ENCODE measurements at regions not wholly inside any gene's neighbourhood (a gene's known extent, or its start where the extent isn't known, plus 50 kb on each side); places are given as distances from the start of the nearest gene placed in this dataset.

DNA sequence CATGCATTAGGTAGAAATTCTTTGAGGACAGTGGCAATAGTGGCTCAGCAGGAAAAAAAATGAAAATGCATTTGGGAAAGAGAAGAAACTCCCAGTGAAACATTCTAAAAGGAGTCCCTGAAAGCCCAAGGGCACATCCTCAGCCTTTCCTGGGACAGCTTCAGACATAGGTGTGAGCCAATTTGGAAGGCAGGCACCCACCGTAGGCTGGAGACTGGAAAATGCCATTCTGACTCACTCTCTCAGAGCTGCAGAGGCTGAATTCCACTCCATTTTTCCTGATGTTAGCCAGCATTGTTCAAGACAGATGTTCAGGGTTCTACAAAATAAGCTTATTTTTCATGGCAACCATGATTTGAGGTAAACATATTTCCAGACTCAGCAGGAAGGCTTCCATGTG, 379.0 kb upstream of the FZD8 start:
- no peak overlapping the region for H3K4me3 ChIP-seq
- H3K36me3 ChIP-seq, result no peaks in the 10 kb centered on the region
- intact Hi-C loops (cut with DNase I), result no loop called here
- no peaks in the 10 kb centered on the region for H3K27me3 ChIP-seq
- TF ChIP-seq POLR2A (IDR thresholded peaks at IDR 0.05), result no peak
- TF ChIP-seq CTCF (IDR thresholded peaks at IDR 0.05), result no peak
- no peak overlapping the region for H3K27ac ChIP-seq
- no peaks in the 10 kb centered on the region for H3K9me3 ChIP-seq
- 0% methylated on average over 1 of the region's 1 CpG for WGBS, 2 donors
- H3K4me1 ChIP-seq, result no peaks in the 10 kb centered on the region
- DNase-seq, result no peak

DNA sequence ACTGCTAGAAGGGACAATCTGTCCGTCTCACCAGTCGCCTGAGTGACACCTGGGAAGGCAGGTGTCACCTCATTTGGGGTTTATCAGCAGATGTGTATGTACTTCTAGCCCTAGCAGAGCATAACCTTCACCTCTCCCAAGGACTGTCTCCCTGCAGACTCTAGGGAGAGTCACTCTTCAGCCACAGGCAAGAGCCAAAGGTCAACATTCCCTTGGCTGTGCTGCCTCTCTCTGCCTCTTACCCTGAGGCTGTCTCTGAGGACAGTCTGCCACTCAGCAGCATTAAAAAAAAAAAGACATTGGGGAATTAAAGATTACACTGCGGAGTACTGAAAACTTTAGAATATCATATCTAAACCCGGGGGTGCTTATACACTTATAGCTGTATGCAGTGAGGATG, 377.7 kb upstream of the FZD8 start:
- no peaks in the 10 kb centered on the region for H3K9me3 ChIP-seq
- TF ChIP-seq POLR2A (IDR thresholded peaks at IDR 0.05) (no peak), CTCF (IDR thresholded peaks at IDR 0.05) (no peak)
- WGBS, 2 donors, result 85 to 95% methylated on average over 4 of the region's 4 CpGs

GRCh38 chr10:36018996-36019395, 376.9 kb upstream of the FZD8 start:
- H3K4me1 ChIP-seq, result no peaks in the 10 kb centered on the region
- intact Hi-C loops (cut with DNase I), result no loop called here
- TF ChIP-seq CTCF (IDR thresholded peaks at IDR 0.05) (no peak), POLR2A (IDR thresholded peaks at IDR 0.05) (no peak)
- 78 to 83% methylated on average over 3 to 5 of the region's 5 CpGs for WGBS, 2 donors
- no peaks in the 10 kb centered on the region for H3K27me3 ChIP-seq
- no peak overlapping the region for H3K27ac ChIP-seq
- DNase-seq, result no peak
- H3K9me3 ChIP-seq, result no peaks in the 10 kb centered on the region
- no peaks in the 10 kb centered on the region for H3K36me3 ChIP-seq
- H3K4me3 ChIP-seq, result no peak overlapping the region

More for the DNA sequence above, 377.7 kb upstream of the FZD8 start:
- Histone ChIP-seq H3K27ac (no peak overlapping the region), H3K4me3 (no peak overlapping the region), H3K4me1 (no peaks in the 10 kb centered on the region), H3K36me3 (no peaks in the 10 kb centered on the region), H3K27me3 (no peaks in the 10 kb centered on the region)
- no peak for DNase-seq
- intact Hi-C loops (cut with DNase I), result no loop called here

- TF ChIP-seq CTCF (IDR thresholded peaks at IDR 0.05) (no peak), POLR2A (IDR thresholded peaks at IDR 0.05) (no peak)
- DNase-seq, result no peak
- no peak overlapping the region for H3K4me3 ChIP-seq
- intact Hi-C loops (cut with DNase I), result no loop called here
- H3K36me3 ChIP-seq, result no peaks in the 10 kb centered on the region
- 61 to 62% methylated on average over 2 of the region's 2 CpGs for WGBS, 2 donors
- no peaks in the 10 kb centered on the region for H3K27me3 ChIP-seq
- H3K27ac ChIP-seq, result no peak overlapping the region
- no peaks in the 10 kb centered on the region for H3K4me1 ChIP-seq
- H3K9me3 ChIP-seq, result no peaks in the 10 kb centered on the region
These were observed 375.0 kb upstream of the FZD8 start for GRCh38 chr10:36017137-36017536.

- Histone ChIP-seq H3K9me3 (no peaks in the 10 kb centered on the region), H3K4me3 (no peak overlapping the region), H3K36me3 (no peaks in the 10 kb centered on the region), H3K27me3 (peaks cover 0 to 4% (median 0%) of the 10 kb centered on the region in 4 donors), H3K4me1 (no peaks in the 10 kb centered on the region), H3K27ac (no peak overlapping the region)
- no peak for DNase-seq
- 58 to 80% methylated on average over 2 to 4 of the region's 4 CpGs for WGBS, 2 donors
- TF ChIP-seq CTCF (IDR thresholded peaks at IDR 0.05), result no peak
- TF ChIP-seq POLR2A (IDR thresholded peaks at IDR 0.05), result no peak
- intact Hi-C loops (cut with DNase I), result no loop called here
These were observed 365.3 kb upstream of the FZD8 start for GRCh38 chr10:36007369-36007768.
